ENCODE measurements at regions not wholly inside any gene's neighbourhood (a gene's known extent, or its start where the extent isn't known, plus 50 kb on each side); places are given as distances from the start of the nearest gene placed in this dataset.

DNA sequence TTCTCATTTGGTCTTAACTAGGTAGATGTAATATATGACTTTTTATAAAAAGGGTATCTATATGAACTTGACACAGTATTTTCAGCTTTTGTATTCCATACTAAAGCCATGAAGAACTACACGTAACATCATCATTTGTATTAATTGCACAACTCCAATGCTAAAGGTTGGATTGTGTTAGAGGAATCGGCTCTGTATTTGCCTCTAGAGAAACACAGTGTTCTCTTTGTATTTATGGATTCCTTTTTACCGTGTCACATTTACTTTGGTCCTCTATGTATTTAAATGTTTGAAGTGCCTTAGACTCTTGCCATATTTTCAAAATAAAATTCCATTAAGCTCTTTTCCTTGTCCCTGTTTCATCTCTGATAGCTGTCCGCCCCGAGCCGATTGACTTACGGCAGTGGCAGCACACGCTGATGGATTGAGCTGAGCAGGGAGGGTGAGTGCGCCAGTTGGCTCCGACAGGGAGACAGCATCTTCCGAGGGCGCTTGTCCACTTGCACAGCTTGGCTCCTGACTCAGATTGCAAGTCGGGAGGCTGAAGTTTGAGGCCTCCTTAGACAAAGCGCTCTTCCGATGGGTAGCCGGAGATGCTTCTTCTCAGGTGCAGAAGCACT is 95.6 kb upstream of the DMRT1 start:
- Histone ChIP-seq H3K4me3 (no peak overlapping the region), H3K9ac (ENCODE audit: low read depth in 2 of 2, low read length in 2 of 2) (no peak overlapping the region), H3K4me1 (no peaks in the 10 kb centered on the region), H3K27ac (no peak overlapping the region), H3K9me3 (no peaks in the 10 kb centered on the region), H3K27me3 (no peaks in the 10 kb centered on the region), H3K36me3 (no peaks in the 10 kb centered on the region)
- DNase-seq, result no peak
- intact Hi-C loops (cut with DNase I), result no loop called here
- TF ChIP-seq, protein P1, sequence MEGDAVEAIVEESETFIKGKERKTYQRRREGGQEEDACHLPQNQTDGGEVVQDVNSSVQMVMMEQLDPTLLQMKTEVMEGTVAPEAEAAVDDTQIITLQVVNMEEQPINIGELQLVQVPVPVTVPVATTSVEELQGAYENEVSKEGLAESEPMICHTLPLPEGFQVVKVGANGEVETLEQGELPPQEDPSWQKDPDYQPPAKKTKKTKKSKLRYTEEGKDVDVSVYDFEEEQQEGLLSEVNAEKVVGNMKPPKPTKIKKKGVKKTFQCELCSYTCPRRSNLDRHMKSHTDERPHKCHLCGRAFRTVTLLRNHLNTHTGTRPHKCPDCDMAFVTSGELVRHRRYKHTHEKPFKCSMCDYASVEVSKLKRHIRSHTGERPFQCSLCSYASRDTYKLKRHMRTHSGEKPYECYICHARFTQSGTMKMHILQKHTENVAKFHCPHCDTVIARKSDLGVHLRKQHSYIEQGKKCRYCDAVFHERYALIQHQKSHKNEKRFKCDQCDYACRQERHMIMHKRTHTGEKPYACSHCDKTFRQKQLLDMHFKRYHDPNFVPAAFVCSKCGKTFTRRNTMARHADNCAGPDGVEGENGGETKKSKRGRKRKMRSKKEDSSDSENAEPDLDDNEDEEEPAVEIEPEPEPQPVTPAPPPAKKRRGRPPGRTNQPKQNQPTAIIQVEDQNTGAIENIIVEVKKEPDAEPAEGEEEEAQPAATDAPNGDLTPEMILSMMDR (IDR thresholded peaks at IDR 0.05), result no peak

DNA sequence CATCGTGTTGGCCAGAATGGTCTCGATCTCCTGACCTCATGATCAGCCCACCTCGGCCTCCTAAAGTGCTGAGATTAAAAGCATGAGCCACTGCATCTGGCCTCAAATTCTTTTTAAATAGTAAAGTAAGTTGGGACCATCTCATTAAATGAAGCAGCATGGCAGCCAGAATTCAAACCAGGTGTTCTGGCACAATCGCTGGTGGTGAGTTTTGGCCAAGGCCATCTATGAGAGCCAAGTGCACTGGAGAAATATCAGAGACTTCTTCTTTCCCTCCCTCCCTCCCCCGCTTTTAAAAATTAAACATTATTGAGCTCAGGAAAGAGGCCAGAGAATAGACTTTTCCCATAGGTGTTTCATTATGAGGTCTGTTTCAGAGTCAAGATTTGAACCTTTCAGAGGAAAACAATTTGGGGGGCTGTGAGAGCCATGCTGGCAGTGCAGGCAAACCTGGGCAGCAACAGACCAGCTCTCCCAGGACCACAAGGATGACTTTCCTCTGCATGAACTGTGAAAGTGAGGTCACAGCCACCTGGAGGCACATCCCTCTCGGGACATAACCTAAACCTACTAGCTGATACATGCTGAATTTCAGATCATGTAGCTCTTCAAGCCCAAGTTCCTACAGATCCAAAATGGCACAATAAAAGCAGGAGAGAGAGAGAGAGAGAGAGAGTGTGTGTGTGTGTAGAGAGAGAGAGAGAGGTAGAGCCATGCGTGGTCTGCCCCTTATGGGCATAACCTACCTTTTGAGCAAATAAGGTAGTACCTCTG is 94.6 kb upstream of the DMRT1 start:
- Histone ChIP-seq H3K36me3 (no peaks in the 10 kb centered on the region), H3K9me3 (no peaks in the 10 kb centered on the region), H3K27me3 (no peaks in the 10 kb centered on the region), H3K27ac (no peak overlapping the region), H3K4me3 (no peak overlapping the region), H3K9ac (ENCODE audit: low read depth in 2 of 2, low read length in 2 of 2) (no peak overlapping the region), H3K4me1 (no peaks in the 10 kb centered on the region)
- TF ChIP-seq, protein P1 (IDR thresholded peaks at IDR 0.05), result no peak
- intact Hi-C loops (cut with DNase I), result no loop called here
- no peak for DNase-seq

DNA sequence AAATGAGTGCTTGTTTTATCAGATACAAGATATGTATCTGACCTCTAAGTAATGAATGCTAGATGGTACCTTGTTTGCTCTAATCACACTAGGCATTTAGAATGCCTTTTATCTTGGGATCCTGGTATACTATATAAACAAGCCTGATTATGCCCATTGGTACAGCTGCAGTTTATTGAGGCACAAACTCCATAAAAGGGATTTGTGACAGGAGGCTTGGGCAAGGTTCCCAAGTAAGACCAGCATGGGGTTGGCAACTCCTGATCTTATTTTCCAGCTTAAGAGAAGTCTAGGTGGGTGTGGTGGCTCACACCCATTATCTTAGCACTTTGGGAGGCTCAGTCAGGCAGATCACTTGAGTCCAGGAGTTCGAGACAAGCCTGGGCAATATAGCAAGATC is 93.9 kb upstream of the DMRT1 start:
- H3K4me1 ChIP-seq, result no peaks in the 10 kb centered on the region
- H3K27ac ChIP-seq, result no peak overlapping the region
- DNase-seq, result no peak

DNA sequence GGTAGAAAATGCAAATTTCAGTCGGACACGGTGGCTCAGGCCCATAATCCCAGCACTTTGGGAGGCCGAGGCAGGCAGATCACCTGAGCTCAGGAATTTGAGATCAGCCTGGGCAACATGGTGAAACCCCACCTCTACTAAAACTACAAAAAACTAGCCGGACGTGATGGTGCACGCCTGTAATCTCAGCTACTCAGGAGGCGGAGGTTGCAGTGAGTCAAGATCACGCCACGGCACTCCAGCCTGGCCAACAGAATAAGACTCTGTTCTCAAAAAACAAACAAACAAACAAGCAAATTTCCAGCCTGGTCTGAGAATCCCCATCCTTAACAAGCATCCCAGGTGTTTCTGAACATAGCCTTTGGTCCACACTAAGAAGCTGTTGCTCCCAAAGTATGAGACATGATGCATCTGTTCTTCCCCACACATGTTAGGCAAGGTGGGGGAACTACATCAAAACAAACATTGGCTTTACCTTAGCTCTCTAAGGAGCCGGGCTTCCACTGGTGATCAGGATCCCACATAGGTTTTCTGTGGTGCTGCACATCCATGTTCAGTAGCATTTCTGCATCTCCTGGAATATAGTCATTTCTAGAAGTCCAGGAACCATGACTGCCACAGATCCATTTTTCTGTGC is 92.5 kb upstream of the DMRT1 start:
- no peak for DNase-seq
- intact Hi-C loops (cut with DNase I), result no loop called here
- Histone ChIP-seq H3K4me1 (no peaks in the 10 kb centered on the region), H3K9ac (ENCODE audit: low read depth in 2 of 2, low read length in 2 of 2) (no peak overlapping the region), H3K36me3 (no peaks in the 10 kb centered on the region), H3K27ac (no peak overlapping the region), H3K27me3 (no peaks in the 10 kb centered on the region), H3K9me3 (no peaks in the 10 kb centered on the region), H3K4me3 (no peak overlapping the region)
- TF ChIP-seq, protein P1 (IDR thresholded peaks at IDR 0.05), result no peak

More for the DNA sequence above, 93.9 kb upstream of the DMRT1 start:
- no peak overlapping the region for H3K4me3 ChIP-seq
- H3K9me3 ChIP-seq, result no peaks in the 10 kb centered on the region
- intact Hi-C loops (cut with DNase I), result no loop called here
- no peaks in the 10 kb centered on the region for H3K36me3 ChIP-seq
- H3K9ac ChIP-seq (ENCODE audit: low read depth in 2 of 2, low read length in 2 of 2), result no peak overlapping the region
- TF ChIP-seq, protein P1 (IDR thresholded peaks at IDR 0.05), result no peak
- no peaks in the 10 kb centered on the region for H3K27me3 ChIP-seq

DNA sequence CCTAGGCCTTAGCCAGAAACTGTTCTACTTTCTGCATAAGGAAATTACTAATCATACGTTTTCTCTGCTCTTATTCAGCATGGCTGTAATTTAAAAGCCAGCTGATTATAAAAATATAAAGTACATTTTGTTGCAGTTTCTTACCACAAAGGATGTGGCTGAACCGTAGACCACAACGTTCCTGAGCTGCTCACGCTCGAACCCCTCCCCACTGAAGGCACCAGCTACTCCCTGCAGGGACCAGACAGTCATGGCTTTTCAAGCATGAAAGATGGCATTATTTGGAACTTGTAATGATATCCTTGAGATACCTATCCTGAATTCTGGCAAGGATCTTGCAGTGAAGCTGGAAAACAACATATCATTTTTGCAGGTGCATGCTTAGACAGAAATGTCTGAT is 91.8 kb upstream of the DMRT1 start:
- no peak overlapping the region for H3K4me3 ChIP-seq
- H3K36me3 ChIP-seq, result no peaks in the 10 kb centered on the region
- TF ChIP-seq, protein P1 (IDR thresholded peaks at IDR 0.05), result no peak
- H3K9me3 ChIP-seq, result no peaks in the 10 kb centered on the region
- no peak overlapping the region for H3K9ac ChIP-seq (ENCODE audit: low read depth in 2 of 2, low read length in 2 of 2)
- no peak for DNase-seq
- H3K4me1 ChIP-seq, result no peaks in the 10 kb centered on the region
- intact Hi-C loops (cut with DNase I), result no loop called here
- no peak overlapping the region for H3K27ac ChIP-seq
- no peaks in the 10 kb centered on the region for H3K27me3 ChIP-seq

Data from colonic mucosa (tissue), 4 donors.